HCT116 (cell line): ENCODE measurements at regions not wholly inside any gene's neighbourhood (a gene's known extent, or its start where the extent isn't known, plus 50 kb on each side); places are given as distances from the start of the nearest gene placed in this dataset.

Source experiments
- ATAC-seq: fragments of 200-7000 bp; cut with Tn5 transposase; 2 replicates; pipeline ENCODE4 v1.9.1; 2020; ENCODE audit warnings: mild to moderate bottlenecking, moderate library complexity
- BruUV-seq: library from RNA; stranded (reverse); fragments of 400-500 nt; replicated peaks from 2 replicates; lab custom pipeline; 2021; lab: Mats Ljungman, UMichigan
- CTCF ChIA-PET: fragments of 300-600 bp; sonication (Branson Sonifier 250); formaldehyde crosslinking; loops from one replicate; lab custom pipeline; 2021; ENCODE audit warnings: antibody characterized with exemption; lab: Charles Lee
- POLR2A ChIA-PET: fragments of 300-600, 350-600 bp; sonication (Branson Sonifier 250); formaldehyde crosslinking; loops from one replicate; lab custom pipeline; 2021; ENCODE audit warnings: antibody characterized with exemption; lab: Charles Lee
- RAD21 ChIA-PET, 2 experiments: fragments of 300-600 bp; sonication (Branson Sonifier 250); formaldehyde crosslinking; loops; one replicate each; lab custom pipeline; 2023; ENCODE audit warnings: low total read pairs in 2 of 2; ENCODE audit not compliant: uncharacterized antibody in 2 of 2, unreplicated experiment in 2 of 2, low non-redundant PET in 1 of 2; lab: Charles Lee
- DNase-seq: peaks from one replicate; pipeline ENCODE4 v3.0.0-alpha.2; 2010; ENCODE audit warnings: low read depth, low spot score
- H2AFZ ChIP-seq: fragments of 200-600 bp; shearing (Covaris generic), sonication (generic); 2 replicates; pipeline ENCODE4 v1.6.1; 2017; ENCODE audit warnings: low read depth, mixed run types, mixed read lengths, antibody characterized with exemption, low read length; ENCODE audit not compliant: poor library complexity, severe bottlenecking
- H3K27ac ChIP-seq: 2 replicates; pipeline ENCODE4 v1.5.1; 2012; ENCODE audit warnings: low read depth, low read length
- H3K27me3 ChIP-seq: fragments of 200-600 bp; sonication (generic); 2 replicates; pipeline ENCODE4 v1.6.1; 2016; ENCODE audit warnings: mixed run types, low read length, mixed read lengths; ENCODE audit not compliant: insufficient read depth
- H3K36me3 ChIP-seq, 2 experiments: fragments of 200-500 bp in 1 of 2; fragments of 200-600 bp in 1 of 2; sonication (Bioruptor generic) in 1 of 2; sonication (generic) in 1 of 2; 2 replicates each; pipeline versions ENCODE4 v1.5.1 to v1.6.1; 2014 to 2016; ENCODE audit warnings: low read length in 2 of 2, inconsistent platforms in 1 of 2, mixed read lengths in 1 of 2, mixed run types in 1 of 2; ENCODE audit not compliant: insufficient read depth in 2 of 2, control insufficient read depth in 1 of 2
- H3K4me1 ChIP-seq, 2 experiments: fragments of 200-600 bp in 1 of 2; sonication (generic) in 1 of 2; 2 replicates each; pipeline versions ENCODE4 v1.5.1 to v1.6.1; 2012 to 2017; ENCODE audit warnings: low read length in 2 of 2, inconsistent platforms in 1 of 2, mild to moderate bottlenecking in 1 of 2, mixed read lengths in 1 of 2, mixed run types in 1 of 2, moderate library complexity in 1 of 2; ENCODE audit not compliant: insufficient read depth in 2 of 2, control insufficient read depth in 1 of 2
- H3K4me2 ChIP-seq: fragments of 200-600 bp; sonication (generic); 2 replicates; pipeline ENCODE4 v1.6.1; 2017; ENCODE audit warnings: mixed run types, low read length, mixed read lengths
- H3K4me3 ChIP-seq, 2 experiments: fragments of 200-600 bp in 1 of 2; sonication (generic) in 1 of 2; replicated peaks in 1 of 2; 2 replicates each; pipeline ENCODE4 v1.5.1; 2011 to 2016; ENCODE audit warnings: low read length in 2 of 2, control low read depth in 1 of 2, low read depth in 1 of 2, mild to moderate bottlenecking in 1 of 2, mixed read lengths in 1 of 2, mixed run types in 1 of 2
- H3K79me2 ChIP-seq: fragments of 200-600 bp; sonication (generic); 2 replicates; pipeline ENCODE4 v1.6.1; 2017; ENCODE audit warnings: mild to moderate bottlenecking, mixed run types, low read length, moderate library complexity, mixed read lengths; ENCODE audit not compliant: insufficient read depth
- H3K9ac ChIP-seq: fragments of 200-600 bp; sonication (generic); 2 replicates; pipeline ENCODE4 v1.6.1; 2016; ENCODE audit warnings: low read length, mixed read lengths
- H3K9me2 ChIP-seq: fragments of 200-600 bp; sonication (generic), shearing (Covaris generic); 2 replicates; pipeline ENCODE4 v1.6.1; 2017; ENCODE audit warnings: mixed run types, mild to moderate bottlenecking, moderate library complexity; ENCODE audit not compliant: insufficient read depth
- H3K9me3 ChIP-seq, 2 experiments: fragments of 200-500 bp in 1 of 2; fragments of 200-600 bp in 1 of 2; sonication (Bioruptor generic) in 1 of 2; sonication (generic) in 1 of 2; 2 replicates each; pipeline ENCODE4 v1.6.1; 2014 to 2017; ENCODE audit warnings: low read length in 2 of 2, mixed read lengths in 2 of 2, inconsistent platforms in 1 of 2, low read depth in 1 of 2, mild to moderate bottlenecking in 1 of 2, mixed run types in 1 of 2, moderate library complexity in 1 of 2; ENCODE audit not compliant: control insufficient read depth in 1 of 2, insufficient read depth in 1 of 2
- H4K20me1 ChIP-seq: fragments of 200-600 bp; sonication (generic), shearing (Covaris generic); 2 replicates; pipeline ENCODE4 v1.6.1; 2017; ENCODE audit warnings: mixed run types, mild to moderate bottlenecking, moderate library complexity; ENCODE audit not compliant: insufficient read depth
- CEBPB ChIP-seq: IDR thresholded peaks from 2 replicates; pipeline ENCODE4 v1.6.1; 2012; ENCODE audit warnings: low read depth
- CTCF ChIP-seq, 3 experiments: fragments of 200-600 bp in 1 of 3; sonication (generic) in 1 of 3; IDR thresholded peaks in 2 of 3; conservative IDR thresholded peaks in 1 of 3; 2 replicates each; pipeline ENCODE4 v1.5.1; 2012 to 2017; ENCODE audit warnings: low read depth in 2 of 3, low read length in 2 of 3, antibody characterized with exemption in 1 of 3, borderline replicate concordance in 1 of 3, control low read depth in 1 of 3, mild to moderate bottlenecking in 1 of 3, mixed read lengths in 1 of 3, mixed run types in 1 of 3, moderate library complexity in 1 of 3; ENCODE audit not compliant: insufficient read depth in 1 of 3
- JUND ChIP-seq: IDR thresholded peaks from 2 replicates; pipeline ENCODE4 v1.6.1; 2012
- MAX ChIP-seq: IDR thresholded peaks from 2 replicates; pipeline ENCODE4 v1.6.1; 2012
- SIN3A ChIP-seq: IDR thresholded peaks from 2 replicates; pipeline ENCODE4 v1.6.1; 2012; ENCODE audit warnings: low read depth
- SP1 ChIP-seq: IDR thresholded peaks from 2 replicates; pipeline ENCODE4 v1.6.1; 2012; ENCODE audit warnings: low read depth
- TCF7L2 ChIP-seq: IDR thresholded peaks from 2 replicates; pipeline ENCODE4 v1.7.0; 2011; ENCODE audit warnings: borderline replicate concordance, inconsistent platforms; ENCODE audit not compliant: insufficient read depth, insufficient read length; ENCODE audit errors: extremely low read depth
- ZBTB33 ChIP-seq: IDR thresholded peaks from 2 replicates; pipeline ENCODE4 v1.6.1; 2011; ENCODE audit warnings: mild to moderate bottlenecking, low read length, moderate library complexity; ENCODE audit not compliant: insufficient replicate concordance; ENCODE audit errors: extremely low read depth
- intact Hi-C: fragments of 100-400 bp; cut with micrococcal nuclease; formaldehyde crosslinking; loops from 2 replicates; pipeline ENCODE4 v1.10.0; 2022

- no peak for TF ChIP-seq CTCF (IDR thresholded peaks at IDR 0.05 in 2 of 3, conservative IDR thresholded peaks at IDR 0.05 in 1 of 3; ENCODE audit: borderline replicate concordance in 1 of 3, insufficient read depth in 1 of 3, low read depth in 2 of 3, low read length in 2 of 3)
- TF ChIP-seq SP1: no peak
- TF ChIP-seq CEBPB: no peak
- TF ChIP-seq MAX: no peak
These were observed 117.8 kb upstream of the IQSEC1 start (continued) for GRCh38 chr3:13191016-13191415.

GRCh38 chr3:13190378-13190765 is 117.1 kb upstream of the IQSEC1 start:
- Histone ChIP-seq H3K9me2 (no peaks in the 10 kb centered on the region), H3K36me3 (no peaks in the 10 kb centered on the region), H3K4me2 (peak overlapping the region; percentile 51; the same call in 1 of the 2 replicates), H3K4me3 (no peak overlapping the region), H3K27ac (no peak overlapping the region), H3K9ac (no peak overlapping the region), H2AFZ (no peak overlapping the region), H3K9me3 (no peaks in the 10 kb centered on the region), H3K27me3 (no peaks in the 10 kb centered on the region), H4K20me1 (no peaks in the 10 kb centered on the region), H3K79me2 (no peaks in the 10 kb centered on the region), H3K4me1 (peaks cover 5 to 12% of the 10 kb centered on the region in 2 experiments)
- no peak for TF ChIP-seq TCF7L2
- TF ChIP-seq ZBTB33: no peak
- TF ChIP-seq JUND: no peak
- TF ChIP-seq SP1: no peak
- TF ChIP-seq SIN3A: no peak
- POLR2A ChIA-PET: no interaction called here
- no peak for DNase-seq
- RAD21 ChIA-PET: no interaction called here
- no peak for ATAC-seq
- intact Hi-C loops: no loop called here
- CTCF ChIA-PET: no interaction called here
- BruUV-seq: no TSS peak
